NCI-H460 (cell line): ENCODE measurements at regions not wholly inside any gene's neighbourhood (a gene's known extent, or its start where the extent isn't known, plus 50 kb on each side); places are given as distances from the start of the nearest gene placed in this dataset.

Experiments
- DNase-seq: peaks from one replicate; pipeline ENCODE4 v3.0.0-alpha.2; 2016; ENCODE audit warnings: low read depth; ENCODE audit errors: extremely low read depth

DNA sequence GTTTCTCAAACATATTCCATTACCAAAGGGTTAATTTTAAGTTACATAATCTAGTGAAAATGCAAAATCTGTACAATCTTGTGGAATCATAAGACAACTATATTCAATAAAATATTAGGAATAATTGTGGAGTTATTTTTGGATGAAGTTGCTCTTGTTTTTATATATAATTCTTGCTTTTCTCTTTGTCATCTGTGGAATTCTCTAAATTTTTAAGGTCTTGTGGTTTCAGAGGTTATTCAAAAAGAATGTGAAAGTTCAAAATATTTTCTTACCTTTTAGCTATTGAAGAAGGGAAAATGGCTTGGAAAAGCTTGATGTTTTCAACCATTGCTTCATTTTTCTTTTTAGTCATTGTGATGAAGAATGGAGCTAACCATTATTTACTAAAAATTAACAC is 552.1 kb downstream of the TFEC start:
- DNase-seq: no peak

- DNase-seq: no peak
These were observed 553.3 kb downstream of the TFEC start for GRCh38 chr7:115477193-115477651.

GRCh38 chr7:115476671-115477181 is 553.8 kb downstream of the TFEC start:
- no peak for DNase-seq

GRCh38 chr7:115475761-115476385 is 554.0 kb downstream of the MDFIC start:
- DNase-seq: no peak

DNA sequence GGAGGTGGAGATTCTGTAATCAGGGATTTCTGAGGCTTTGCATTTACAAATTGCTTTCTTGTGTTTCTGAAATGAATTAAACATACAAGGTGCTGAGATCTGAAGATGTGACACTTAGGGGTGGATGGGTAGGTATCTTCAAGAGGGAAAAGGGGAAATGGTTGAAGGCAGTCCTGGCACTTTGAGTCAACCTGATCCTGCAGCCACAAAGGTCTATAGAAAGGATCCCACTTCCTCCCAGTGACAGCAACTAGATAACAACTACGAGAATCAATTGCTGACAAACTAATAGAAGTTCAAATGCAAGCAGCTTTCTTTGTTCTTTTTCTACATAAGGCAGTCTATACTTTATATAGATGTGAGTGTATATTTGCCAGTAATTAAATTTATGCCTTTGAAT is 553.3 kb downstream of the MDFIC start:
- no peak for DNase-seq

- DNase-seq: no peak
These were observed 552.2 kb downstream of the MDFIC start for GRCh38 chr7:115474137-115474536.

DNA sequence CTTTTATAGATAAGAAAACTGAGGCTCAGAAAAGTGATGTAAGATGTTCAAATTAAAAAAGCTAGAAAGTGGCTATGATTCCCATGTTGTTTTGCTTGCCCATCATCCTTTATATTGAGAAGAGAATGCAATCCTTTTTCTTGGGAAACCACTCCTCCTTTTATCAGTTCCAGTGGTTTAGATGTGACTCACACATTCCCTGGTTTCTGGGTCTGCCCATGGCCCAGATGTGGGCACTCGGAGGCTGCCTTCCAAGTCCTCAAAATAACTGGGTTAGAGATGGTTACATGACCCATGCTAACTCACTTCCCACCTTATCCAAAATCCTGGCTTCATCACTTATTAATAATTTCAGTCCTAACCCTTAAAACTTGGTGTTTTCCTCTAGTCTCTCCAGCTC is 550.0 kb downstream of the MDFIC start:
- DNase-seq: no peak

GRCh38 chr7:115462301-115463015 is 540.6 kb downstream of the MDFIC start:
- DNase-seq: no peak

GRCh38 chr7:115449689-115450088 is 527.8 kb downstream of the MDFIC start:
- no peak for DNase-seq

DNA sequence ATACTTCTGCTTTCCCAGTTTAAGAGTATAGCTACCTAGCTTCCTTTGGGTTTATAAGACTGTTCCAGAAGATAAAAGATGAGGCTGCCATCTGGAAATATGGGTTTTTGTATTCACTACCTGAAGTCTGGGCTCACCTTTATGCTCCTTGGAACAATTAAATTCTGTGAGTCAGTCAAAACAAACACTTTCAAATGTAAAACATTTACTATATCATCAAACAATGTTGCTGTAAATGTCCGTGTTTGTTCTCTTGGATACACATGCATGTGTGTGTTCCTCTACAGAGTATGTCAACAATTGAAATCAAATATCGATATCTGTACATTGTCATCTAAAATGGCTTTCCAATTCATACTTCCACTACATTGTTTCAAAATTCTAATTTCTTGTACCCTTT is 525.6 kb downstream of the MDFIC start:
- DNase-seq: no peak

GRCh38 chr7:115441033-115441432 is 519.1 kb downstream of the MDFIC start:
- no peak for DNase-seq

DNA sequence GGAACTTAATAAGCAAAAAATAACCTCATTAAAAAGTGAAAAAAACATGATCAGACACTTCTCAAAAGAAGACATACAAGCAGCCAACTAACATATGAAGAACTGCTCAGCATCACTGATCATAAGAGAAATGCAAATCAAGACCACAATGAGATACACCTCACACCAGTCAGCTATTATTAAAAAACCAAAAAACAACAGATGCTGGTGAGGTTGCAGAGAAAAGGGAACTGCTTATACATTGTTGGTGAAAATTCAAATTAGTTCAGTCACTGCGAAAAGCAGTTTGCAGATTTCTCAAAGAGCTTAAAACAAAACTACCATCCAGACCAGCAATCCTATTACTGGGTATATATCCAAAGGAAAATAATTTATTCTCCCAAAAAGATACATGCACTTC is 513.3 kb downstream of the MDFIC start:
- DNase-seq: no peak

DNA sequence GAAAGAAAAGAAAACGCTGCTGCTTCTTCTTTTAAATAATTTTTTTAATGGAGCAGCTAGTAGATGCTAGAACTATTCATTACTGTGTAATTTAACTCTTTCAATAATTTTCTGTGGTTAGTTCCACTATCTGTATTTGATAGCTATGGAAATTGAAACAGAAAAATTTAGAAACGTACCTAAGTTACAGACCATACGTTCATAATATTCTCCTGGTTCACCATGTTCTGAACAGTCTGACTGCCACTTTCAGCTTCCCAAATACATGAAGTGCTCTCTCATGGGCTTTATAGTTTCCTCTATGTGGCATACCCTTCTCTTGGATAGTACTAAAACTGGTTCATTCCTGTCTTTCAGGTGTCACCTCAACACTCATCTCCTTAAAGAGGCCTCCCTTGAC is 508.0 kb downstream of the MDFIC start:
- DNase-seq: no peak

DNA sequence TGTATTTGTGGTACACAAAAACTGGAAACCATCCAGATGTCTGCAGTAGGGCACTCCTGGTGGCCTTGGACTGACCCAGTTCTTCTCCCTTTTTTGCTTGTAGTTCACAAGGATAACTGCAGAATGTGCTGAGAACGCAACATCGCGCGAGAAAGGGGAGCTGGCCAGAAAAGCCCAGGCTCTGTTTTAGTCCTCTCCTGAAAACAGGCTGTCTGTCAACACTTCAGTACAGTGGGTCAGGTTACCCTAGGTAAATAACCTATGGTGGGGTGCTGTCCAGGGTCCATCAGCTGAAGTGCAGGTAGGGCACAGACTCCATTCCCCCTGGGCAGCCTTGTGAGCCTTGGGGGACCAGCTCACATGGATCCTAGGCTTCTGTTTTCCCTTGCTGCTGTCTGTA is 495.8 kb downstream of the MDFIC start:
- no peak for DNase-seq

- DNase-seq: no peak
These were observed 489.2 kb downstream of the MDFIC start for GRCh38 chr7:115410972-115411686.

DNA sequence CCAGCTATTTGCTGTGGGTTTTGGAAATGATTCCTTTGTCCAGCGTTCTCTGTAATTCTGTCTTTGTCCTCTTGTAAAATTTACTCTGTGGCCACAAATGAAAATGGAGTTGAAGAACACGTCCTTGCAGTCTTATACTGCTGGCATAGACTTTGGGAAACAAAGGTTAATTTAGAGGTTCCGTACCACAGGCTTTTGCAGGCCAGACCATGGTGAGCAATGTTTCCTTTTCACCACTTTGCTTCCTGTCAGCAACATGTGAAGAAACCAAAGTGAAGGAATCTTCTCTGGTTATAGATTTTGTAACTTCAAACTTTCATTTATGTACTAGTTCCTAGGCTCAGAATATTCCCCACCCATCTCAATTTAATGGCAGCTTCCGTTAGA is 488.5 kb downstream of the MDFIC start:
- no peak for DNase-seq

- DNase-seq: no peak
These were observed 488.0 kb downstream of the MDFIC start for GRCh38 chr7:115409682-115410433.

GRCh38 chr7:115406219-115406618 is 484.3 kb downstream of the MDFIC start:
- no peak for DNase-seq

DNA sequence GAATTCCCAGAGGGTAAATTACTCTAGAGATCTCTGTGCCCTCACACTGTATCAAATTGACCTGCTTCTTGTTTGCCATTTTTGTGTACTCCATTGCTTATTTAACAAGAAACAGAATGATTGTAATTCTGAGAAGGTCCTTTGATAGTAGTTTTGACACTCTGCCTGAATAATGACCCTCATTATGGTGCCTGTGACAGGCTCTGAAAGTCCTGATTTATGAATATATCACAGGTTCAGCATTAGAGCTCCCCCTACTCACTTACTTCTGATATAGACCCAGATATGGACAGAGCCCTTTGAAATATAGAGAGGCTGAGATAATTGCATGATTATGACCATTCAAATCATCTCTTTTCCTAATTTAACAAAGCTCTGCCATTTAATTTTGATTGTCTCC is 465.2 kb downstream of the MDFIC start:
- DNase-seq: no peak

DNA sequence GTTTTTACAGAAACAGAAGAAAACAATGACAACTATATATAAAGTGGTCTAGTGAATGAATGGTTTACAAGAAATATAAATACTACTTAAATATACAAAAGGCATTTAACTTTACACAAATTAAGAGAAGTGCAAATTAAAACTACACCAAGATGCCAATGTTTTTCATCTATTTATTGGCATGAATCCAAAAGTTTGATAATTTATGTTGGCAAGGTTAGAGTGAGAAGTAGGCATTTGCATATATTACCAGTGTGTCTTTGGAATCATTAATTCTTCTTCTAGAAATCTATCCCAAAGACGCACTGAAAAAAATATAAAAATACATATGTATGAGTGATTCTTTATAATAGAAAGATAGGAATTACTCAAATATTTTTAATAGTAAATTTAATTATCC is 457.4 kb downstream of the MDFIC start:
- DNase-seq: no peak

GRCh38 chr7:115368998-115369397 is 447.1 kb downstream of the MDFIC start:
- DNase-seq: no peak
